Right forelimb (tissue), 1 donor: ENCODE measurements at regions not wholly inside any gene's neighbourhood (a gene's known extent, or its start where the extent isn't known, plus 50 kb on each side); places are given as distances from the start of the nearest gene placed in this dataset.
A peak's percentile ranks its signal among the peaks of the same experiment; 100 is the strongest.

ENCODE experiments used
- DNase-seq: peaks from one replicate; pipeline ENCODE4 v3.0.0-alpha.2; 2018

- DNase-seq: peak; percentile 43
Observed at GRCh38 chr3:98954791-98955604, 53.5 kb upstream of the DCBLD2 start.

GRCh38 chr3:98954242-98954641 lies 52.7 kb upstream of the DCBLD2 start:
- no peak for DNase-seq

GRCh38 chr3:98952404-98952803 lies 50.9 kb upstream of the DCBLD2 start:
- DNase-seq: no peak
